Heart right ventricle (tissue), 16 donors: ENCODE measurements at regions not wholly inside any gene's neighbourhood (a gene's known extent, or its start where the extent isn't known, plus 50 kb on each side); places are given as distances from the start of the nearest gene placed in this dataset.

Experiments used
- ATAC-seq, 8 donors: fragments of 200-7000 bp; cut with Tn5 transposase; one replicate each; pipeline ENCODE4 v1.9.1; 2020; ENCODE audit warnings: mild to moderate bottlenecking in 8 of 8, moderate library complexity in 8 of 8, moderate number of reproducible peaks in 1 of 8
- DNase-seq, 2 donors: peaks; one replicate each; pipeline ENCODE4 v3.0.0-alpha.2; 2020
- H3K27ac ChIP-seq, 10 donors: fragments of 200-600 bp; sonication (generic) in 2 of 10; one replicate each; pipeline versions ENCODE4 v1.5.0 to v1.8.0; 2020 to 2022; ENCODE audit warnings: mild to moderate bottlenecking in 3 of 10
- H3K27me3 ChIP-seq, 7 donors: fragments of 200-600 bp; one replicate each; pipeline ENCODE4 v1.8.0; 2021 to 2022; ENCODE audit warnings: mild to moderate bottlenecking in 2 of 7
- H3K36me3 ChIP-seq, 9 donors: fragments of 200-600 bp; sonication (generic) in 1 of 9; one replicate each; pipeline versions ENCODE4 v1.5.0 to v1.8.0; 2020 to 2022; ENCODE audit warnings: mild to moderate bottlenecking in 2 of 9
- H3K4me1 ChIP-seq, 9 donors: fragments of 200-600 bp; sonication (generic) in 1 of 9; one replicate each; pipeline versions ENCODE4 v1.5.0 to v1.8.0; 2020 to 2022; ENCODE audit warnings: mild to moderate bottlenecking in 4 of 9
- H3K4me3 ChIP-seq, 10 donors: fragments of 200-600 bp; sonication (generic) in 2 of 10; one replicate each; pipeline versions ENCODE4 v1.5.0 to v1.8.0; 2020 to 2022; ENCODE audit warnings: mild to moderate bottlenecking in 7 of 10, moderate library complexity in 2 of 10
- H3K9me3 ChIP-seq, 11 donors: fragments of 200-600 bp in 10 of 11; sonication (generic) in 2 of 11; one replicate each; pipeline versions ENCODE4 v1.5.0 to v1.8.0; 2013 to 2022; ENCODE audit warnings: mild to moderate bottlenecking in 2 of 11, control low read depth in 1 of 11, moderate library complexity in 1 of 11
- CTCF ChIP-seq, 9 donors: fragments of 200-600 bp; sonication (generic) in 2 of 9; IDR thresholded peaks; one replicate each; pipeline versions ENCODE4 v1.5.0 to v1.8.0; 2021 to 2022; ENCODE audit warnings: antibody characterized with exemption in 9 of 9, mild to moderate bottlenecking in 5 of 9, moderate library complexity in 1 of 9
- WGBS, 2 donors: extraction: QIAGEN DNeasy Blood & Tissue Kit; methylation state at CpG; one replicate each; pipeline ENCODE4 v1.1.7; 2013; ENCODE audit warnings: inconsistent platforms in 1 of 2; 5-methylcytosine and 5-hydroxymethylcytosine counted together
- intact Hi-C, 10 donors: fragments of 100-400 bp; cut with DNase I; formaldehyde crosslinking; loops; one replicate each; pipeline versions ENCODE4 v1.11.1 to v1.14.2; 2022
- donor health status: Arrhythmogenic right ventricular cardiomyopathy.
- donor health status: ischemic (EF 13 %, LVEDD 7.1; RV severe dilation, severe dysfunction).
- donor health status: healthy with polysubstance abuse.
- donor health status: DM: no; HTN: yes; CAD: no.
- donor health status: DM: no; HTN: no; CAD: no.
- donor health status: ischemic (EF 25% LVEDD 6.9; RV normal size, moderate dysfunction).
- donor health status: ischemic (EF 25% LVEDD 5.7; RV mildly dilated, moderate dysfunction).
- donor health status: healthy.
- donor health status: DM: yes; HTN: yes; CAD: no.
- donor health status: Ischemic cardiomyopathy.
- donor health status: ischemic (EF 35%, LVEDD 5.7; RV mildly dilated, moderate dysfunction).
- donor health status: nonischemic (EF 11% LVEDD 7.7; RV severe dilation, severe dysfunction).
- donor health status: DM: yes; HTN: yes; CAD: no.
- donor health status: PGD.
- donor health status: ischemic (EF 29% LVEDD 5.4; RV normal size, mild dysfunction).
- donor health status: nonischemic (EF 23%, LVEDD 6.1; RV moderate dilation, normal function).

- H3K4me1 ChIP-seq: no peaks in the 10 kb centered on the region
- H3K4me3 ChIP-seq: no peak overlapping the region
- no peaks in the 10 kb centered on the region for H3K27me3 ChIP-seq
- H3K9me3 ChIP-seq: no peaks in the 10 kb centered on the region
- 86 to 87% methylated on average over 14 of the region's 14 CpGs for WGBS, 2 donors
- no peak for TF ChIP-seq CTCF (IDR thresholded peaks at IDR 0.05)
- intact Hi-C loops: no loop called here
- H3K27ac ChIP-seq: no peak overlapping the region
- no peak for DNase-seq
- ATAC-seq: no peak
- H3K36me3 ChIP-seq: no peaks in the 10 kb centered on the region
Observed at GRCh38 chr1:195721210-195721971, 886.8 kb downstream of the KCNT2 start.

- Histone ChIP-seq H3K9me3 (no peaks in the 10 kb centered on the region), H3K36me3 (no peaks in the 10 kb centered on the region), H3K4me1 (no peaks in the 10 kb centered on the region), H3K27ac (no peak overlapping the region), H3K4me3 (no peak overlapping the region), H3K27me3 (no peaks in the 10 kb centered on the region)
- no peak for TF ChIP-seq CTCF (IDR thresholded peaks at IDR 0.05)
- DNase-seq: no peak
- intact Hi-C loops: no loop called here
- 47 to 58% methylated on average over 3 of the region's 3 CpGs for whole genome bisulfite sequencing, 2 donors
- no peak for ATAC-seq
Observed at GRCh38 chr1:195717651-195718050, 890.6 kb downstream of the KCNT2 start.

- Histone ChIP-seq H3K27ac (no peak overlapping the region), H3K4me1 (no peaks in the 10 kb centered on the region), H3K27me3 (no peaks in the 10 kb centered on the region), H3K9me3 (no peaks in the 10 kb centered on the region), H3K36me3 (no peaks in the 10 kb centered on the region), H3K4me3 (no peak overlapping the region)
- TF ChIP-seq CTCF (IDR thresholded peaks at IDR 0.05): no peak
- no peak for ATAC-seq
- intact Hi-C loops: no loop called here
- WGBS, 2 donors: 42 to 52% methylated on average over 2 of the region's 2 CpGs
- no peak for DNase-seq
Observed at GRCh38 chr1:195715652-195716051, 892.6 kb downstream of the KCNT2 start.

GRCh38 chr1:195714248-195714647, 894.0 kb downstream of the KCNT2 start:
- no peak for ATAC-seq
- no peak overlapping the region for H3K27ac ChIP-seq
- intact Hi-C loops: no loop called here

More at GRCh38 chr1:195714248-195714647, 894.0 kb downstream of the KCNT2 start:
- no peaks in the 10 kb centered on the region for H3K36me3 ChIP-seq
- DNase-seq: no peak
- no peak for TF ChIP-seq CTCF (IDR thresholded peaks at IDR 0.05)
- H3K27me3 ChIP-seq: no peaks in the 10 kb centered on the region
- no peak overlapping the region for H3K4me3 ChIP-seq
- H3K9me3 ChIP-seq: no peaks in the 10 kb centered on the region
- no peaks in the 10 kb centered on the region for H3K4me1 ChIP-seq
- 69 to 72% methylated on average over 1 of the region's 1 CpG for WGBS, 2 donors
